ENCODE measurements at regions not wholly inside any gene's neighbourhood (a gene's known extent, or its start where the extent isn't known, plus 50 kb on each side); places are given as distances from the start of the nearest gene placed in this dataset.

DNA sequence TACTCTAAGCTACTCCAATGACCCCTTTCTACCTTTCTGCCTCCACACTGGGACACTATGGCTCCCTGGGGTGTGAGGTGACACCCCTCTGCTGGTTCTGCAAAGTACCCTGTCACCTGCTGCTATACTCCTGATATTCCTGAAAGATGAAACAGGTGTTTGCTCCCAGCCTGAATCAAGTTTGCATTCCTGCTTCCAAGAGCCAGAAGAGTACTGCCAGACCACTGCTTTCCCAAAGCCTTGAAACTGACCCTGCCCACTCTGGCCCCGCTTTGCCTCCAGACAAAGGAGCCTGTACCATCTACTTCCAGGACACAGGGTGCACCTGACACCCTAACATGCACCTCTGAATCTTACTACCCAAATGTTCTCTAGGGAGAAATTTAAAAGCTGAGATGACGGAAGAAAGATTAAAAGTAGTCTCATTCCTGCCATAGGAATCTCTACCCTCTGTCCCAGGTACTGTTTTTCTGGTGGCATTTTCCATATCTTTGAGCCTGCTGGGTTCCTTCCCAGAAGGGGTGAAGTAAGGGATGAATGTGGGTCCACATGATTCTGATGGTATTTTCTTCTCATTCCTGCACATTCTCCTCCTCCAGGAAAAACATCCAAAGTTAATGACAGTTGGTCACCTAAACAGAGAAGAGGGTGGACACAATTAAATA, 70.3 kb upstream of the DUSP10 start:
- DNase-seq (ENCODE audit: low spot score): no peak

- DNase-seq (ENCODE audit: low spot score): no peak
Measured at GRCh38 chr1:221810406-221810805, 68.5 kb upstream of the DUSP10 start.

GRCh38 chr1:221809091-221810029, 67.5 kb upstream of the DUSP10 start:
- no peak for DNase-seq (ENCODE audit: low spot score)

DNA sequence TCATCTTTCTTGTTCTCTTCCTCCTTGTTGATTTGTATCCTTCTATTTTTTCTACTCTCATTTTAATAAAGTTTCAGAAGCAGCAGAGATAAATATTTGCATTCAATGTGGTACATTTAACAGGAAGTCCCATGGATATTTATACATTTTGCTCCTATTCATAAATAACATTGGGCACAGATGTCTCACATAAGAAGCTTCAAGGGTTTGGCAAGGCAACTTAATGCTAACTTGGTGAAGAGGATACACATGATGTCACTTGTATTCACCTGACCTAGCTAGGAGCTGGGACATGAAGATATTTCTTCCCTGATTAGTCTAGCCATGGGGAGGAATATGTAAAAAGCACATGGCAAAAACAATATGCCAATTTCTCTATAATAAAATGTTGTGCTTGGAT, 65.1 kb upstream of the DUSP10 start:
- no peak for DNase-seq (ENCODE audit: low spot score)

GRCh38 chr1:221806236-221806635, 64.3 kb upstream of the DUSP10 start:
- no peak for DNase-seq (ENCODE audit: low spot score)

GRCh38 chr1:221805121-221805520, 63.2 kb upstream of the DUSP10 start:
- DNase-seq (ENCODE audit: low spot score): no peak

DNA sequence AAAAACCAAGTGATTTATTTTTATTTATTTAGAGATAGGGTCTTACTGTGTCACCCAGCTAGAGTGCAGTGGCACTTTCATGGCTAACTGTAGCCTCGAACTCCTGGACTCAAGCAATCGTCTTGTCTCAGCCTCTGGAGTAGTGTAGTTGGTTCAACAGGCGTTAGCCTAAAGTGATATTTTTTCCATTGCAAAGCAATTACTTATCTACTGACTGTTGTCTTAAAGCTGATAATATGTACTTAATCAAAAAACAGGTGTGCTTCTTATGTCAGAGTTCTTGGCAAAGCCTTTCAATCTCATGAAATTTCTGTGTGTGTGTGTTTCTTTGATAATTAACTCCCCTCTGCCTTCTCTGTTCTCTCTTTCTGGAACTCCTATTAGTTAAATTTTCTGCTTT, 62.4 kb upstream of the DUSP10 start:
- no peak for DNase-seq (ENCODE audit: low spot score)

GRCh38 chr1:221801773-221802516, 60.1 kb upstream of the DUSP10 start:
- DNase-seq (ENCODE audit: low spot score): no peak

GRCh38 chr1:221801251-221801661, 59.4 kb upstream of the DUSP10 start:
- DNase-seq (ENCODE audit: low spot score): no peak

- no peak for DNase-seq (ENCODE audit: low spot score)
Measured at GRCh38 chr1:221800831-221801230, 58.9 kb upstream of the DUSP10 start.

- no peak for DNase-seq (ENCODE audit: low spot score)
Measured at GRCh38 chr1:221797506-221797905, 55.6 kb upstream of the DUSP10 start.

- DNase-seq (ENCODE audit: low spot score): no peak
Measured at GRCh38 chr1:221796700-221797099, 54.8 kb upstream of the DUSP10 start.

GRCh38 chr1:221795380-221795779, 53.5 kb upstream of the DUSP10 start:
- DNase-seq (ENCODE audit: low spot score): no peak

- no peak for DNase-seq (ENCODE audit: low spot score)
Measured at GRCh38 chr1:221794935-221795334, 53.0 kb upstream of the DUSP10 start.

DNA sequence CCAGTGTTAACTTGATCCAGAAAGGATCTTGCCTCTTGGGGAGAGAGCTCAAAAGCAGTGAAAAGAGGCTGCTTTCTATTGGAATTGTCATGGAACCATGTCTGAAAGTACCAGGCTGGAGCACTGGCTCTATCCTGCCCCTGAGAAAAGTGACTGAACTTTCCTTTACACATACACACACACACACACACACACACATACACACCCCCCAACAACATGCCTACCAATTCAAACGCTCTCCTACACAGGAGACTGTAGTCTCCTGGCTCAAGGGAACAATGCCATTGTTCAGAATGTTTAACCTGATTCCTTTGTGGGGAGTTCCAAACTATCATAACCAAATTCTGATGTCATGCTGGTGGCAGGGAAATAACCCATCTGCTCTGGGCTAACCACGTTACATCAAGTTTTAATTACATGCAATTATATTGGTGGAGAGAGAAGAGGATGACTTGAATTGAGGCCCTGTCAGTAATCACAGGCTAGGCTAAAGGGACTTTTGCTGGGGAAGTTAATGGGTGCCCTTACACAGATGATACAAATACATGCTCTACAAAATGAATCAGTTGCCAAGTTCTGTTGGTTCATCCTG, 52.3 kb upstream of the DUSP10 start:
- no peak for DNase-seq (ENCODE audit: low spot score)

GRCh38 chr1:221793439-221794078, 51.7 kb upstream of the DUSP10 start:
- DNase-seq (ENCODE audit: low spot score): no peak

- DNase-seq (ENCODE audit: low spot score): no peak
Measured at GRCh38 chr1:221791846-221792245, 50.0 kb upstream of the DUSP10 start.
